Neural cell (in vitro differentiated cells): ENCODE measurements at regions not wholly inside any gene's neighbourhood (a gene's known extent, or its start where the extent isn't known, plus 50 kb on each side); places are given as distances from the start of the nearest gene placed in this dataset.

Source experiments
- H2AFZ ChIP-seq: fragments of 200-600, 300-800 bp; sonication (generic), shearing (Covaris generic); 2 replicates; pipeline ENCODE4 v1.6.0; 2014; ENCODE audit warnings: low read depth, mild to moderate bottlenecking, antibody characterized with exemption, low read length, moderate library complexity
- H3F3A ChIP-seq: fragments of 200-600 bp; shearing (Covaris generic); 2 replicates; pipeline ENCODE4 v1.6.1; 2016; ENCODE audit warnings: mild to moderate bottlenecking, moderate library complexity, mixed read lengths, antibody characterized with exemption, low read length; ENCODE audit not compliant: insufficient read depth, poor library complexity, severe bottlenecking
- H3K27ac ChIP-seq: fragments of 200-600, 300-800 bp; sonication (generic), shearing (Covaris generic); 2 replicates; pipeline ENCODE4 v1.5.1; 2014; ENCODE audit warnings: mild to moderate bottlenecking, low read length, moderate library complexity
- H3K27me3 ChIP-seq: fragments of 300-800, 200-600 bp; sonication (generic), shearing (Covaris generic); 2 replicates; pipeline ENCODE4 v1.6.0; 2014; ENCODE audit warnings: mild to moderate bottlenecking, low read depth, low read length, moderate library complexity; ENCODE audit not compliant: insufficient read depth
- H3K36me3 ChIP-seq: fragments of 300-800, 200-600 bp; sonication (generic), shearing (Covaris generic); 2 replicates; pipeline ENCODE4 v1.5.1; 2014; ENCODE audit warnings: mild to moderate bottlenecking, antibody characterized with exemption, low read length, moderate library complexity; ENCODE audit not compliant: insufficient read depth
- H3K4me2 ChIP-seq: fragments of 300-800, 200-600 bp; sonication (generic), shearing (Covaris generic); 2 replicates; pipeline ENCODE4 v1.6.0; 2014; ENCODE audit warnings: mild to moderate bottlenecking, low read length
- H3K4me3 ChIP-seq: fragments of 300-800, 200-600 bp; sonication (generic), shearing (Covaris generic); 2 replicates; pipeline ENCODE4 v1.5.1; 2014; ENCODE audit warnings: mild to moderate bottlenecking, low read length, moderate library complexity
- H3K79me2 ChIP-seq: fragments of 200-600 bp; shearing (Covaris generic); replicated peaks from 2 replicates; pipeline ENCODE4 v1.6.0; 2014; ENCODE audit warnings: mild to moderate bottlenecking, low read length, moderate library complexity; ENCODE audit not compliant: insufficient read depth
- H3K9ac ChIP-seq: fragments of 300-800, 200-600 bp; sonication (generic), shearing (Covaris generic); 2 replicates; pipeline ENCODE4 v1.6.1; 2016; ENCODE audit warnings: mild to moderate bottlenecking, low read length, mixed read lengths
- H3K9me2 ChIP-seq: fragments of 200-600 bp; shearing (Covaris generic); 2 replicates; pipeline ENCODE4 v1.6.1; 2016; ENCODE audit warnings: mild to moderate bottlenecking, low read length, mixed read lengths; ENCODE audit not compliant: insufficient read depth
- H3K9me3 ChIP-seq: fragments of 200-600, 300-800 bp; sonication (generic), shearing (Covaris generic); 2 replicates; pipeline ENCODE4 v1.6.1; 2016; ENCODE audit warnings: mild to moderate bottlenecking, mixed run types, low read length, moderate library complexity, mixed read lengths
- H4K20me1 ChIP-seq: fragments of 200-600 bp; shearing (Covaris generic); 2 replicates; pipeline ENCODE4 v1.6.1; 2016; ENCODE audit warnings: mild to moderate bottlenecking, mixed run types; ENCODE audit not compliant: insufficient read depth
- CTCF ChIP-seq: fragments of 450-650 bp; IDR thresholded peaks from 2 replicates; pipeline ENCODE4 v1.5.1; 2014; ENCODE audit warnings: antibody characterized with exemption, mild to moderate bottlenecking, moderate library complexity; ENCODE audit not compliant: poor library complexity, severe bottlenecking
- EP300 ChIP-seq: fragments of 450-650 bp; conservative IDR thresholded peaks from 2 replicates; pipeline ENCODE4 v1.6.1; 2014; ENCODE audit warnings: antibody characterized with exemption, mild to moderate bottlenecking, moderate library complexity; ENCODE audit not compliant: poor library complexity, severe bottlenecking
- EZH2 ChIP-seq: fragments of 200-600, 300-800 bp; shearing (Covaris generic), sonication (generic); IDR thresholded peaks from 2 replicates; pipeline ENCODE4 v1.6.1; 2014; ENCODE audit warnings: antibody characterized with exemption, low read length, borderline replicate concordance, mild to moderate bottlenecking; ENCODE audit not compliant: insufficient read depth, poor library complexity, severe bottlenecking
- MXI1 ChIP-seq: fragments of 450-650 bp; conservative IDR thresholded peaks from 2 replicates; pipeline ENCODE4 v1.6.1; 2014; ENCODE audit warnings: antibody characterized with exemption, mild to moderate bottlenecking; ENCODE audit not compliant: poor library complexity, severe bottlenecking
- POLR2AphosphoS5 ChIP-seq: IDR thresholded peaks from 2 replicates; pipeline ENCODE4 v1.6.1; 2012
- RAD21 ChIP-seq: fragments of 450-650 bp; conservative IDR thresholded peaks from 2 replicates; pipeline ENCODE4 v1.6.1; 2014; ENCODE audit warnings: antibody characterized with exemption, mild to moderate bottlenecking, moderate library complexity
- REST ChIP-seq: IDR thresholded peaks from 2 replicates; pipeline ENCODE4 v1.6.1; 2012; ENCODE audit warnings: borderline replicate concordance
- SMC3 ChIP-seq: fragments of 450-650 bp; conservative IDR thresholded peaks from 2 replicates; pipeline ENCODE4 v1.6.1; 2014; ENCODE audit warnings: antibody characterized with exemption, mild to moderate bottlenecking, moderate library complexity; ENCODE audit not compliant: poor library complexity

- no peak overlapping the region for H3K9ac ChIP-seq
- no peak overlapping the region for H3K4me3 ChIP-seq
- TF ChIP-seq RAD21 (no peak), EZH2 (no peak), SMC3 (no peak), POLR2AphosphoS5 (no peak), EP300 (no peak), REST (no peak), CTCF (no peak), MXI1 (no peak)
- no peak overlapping the region for H2AFZ ChIP-seq
- H3K4me2 ChIP-seq: no peak overlapping the region
- H3K9me2 ChIP-seq: no peaks in the 10 kb centered on the region
- H3K9me3 ChIP-seq: no peaks in the 10 kb centered on the region
- no peaks in the 10 kb centered on the region for H3F3A ChIP-seq
- no peaks in the 10 kb centered on the region for H3K79me2 ChIP-seq
- peaks cover 16% of the 10 kb centered on the region for H3K27me3 ChIP-seq
- H3K27ac ChIP-seq: no peak overlapping the region
- H3K36me3 ChIP-seq: no peaks in the 10 kb centered on the region
- no peaks in the 10 kb centered on the region for H4K20me1 ChIP-seq
These were observed 381.0 kb downstream of the MTX2 start for GRCh38 chr2:176650104-176650837.

GRCh38 chr2:176650838-176651555, 381.8 kb downstream of the MTX2 start:
- Histone ChIP-seq H4K20me1 (no peaks in the 10 kb centered on the region), H3K9me2 (no peaks in the 10 kb centered on the region), H3K9ac (no peak overlapping the region), H3K4me3 (no peak overlapping the region), H3F3A (no peaks in the 10 kb centered on the region), H3K4me2 (no peak overlapping the region), H3K27ac (no peak overlapping the region), H3K27me3 (peaks cover 9% of the 10 kb centered on the region), H3K79me2 (no peaks in the 10 kb centered on the region), H3K36me3 (no peaks in the 10 kb centered on the region), H2AFZ (no peak overlapping the region), H3K9me3 (no peaks in the 10 kb centered on the region)
- TF ChIP-seq MXI1: no peak
